GM19455 (cell line): ENCODE measurements at regions not wholly inside any gene's neighbourhood (a gene's known extent, or its start where the extent isn't known, plus 50 kb on each side); places are given as distances from the start of the nearest gene placed in this dataset.

Experiments
- ATAC-seq: cut with Tn5 transposase; IDR thresholded peaks from one replicate; pipeline ENCODE4 v1.9.1; 2021; ENCODE audit not compliant: unreplicated experiment

DNA sequence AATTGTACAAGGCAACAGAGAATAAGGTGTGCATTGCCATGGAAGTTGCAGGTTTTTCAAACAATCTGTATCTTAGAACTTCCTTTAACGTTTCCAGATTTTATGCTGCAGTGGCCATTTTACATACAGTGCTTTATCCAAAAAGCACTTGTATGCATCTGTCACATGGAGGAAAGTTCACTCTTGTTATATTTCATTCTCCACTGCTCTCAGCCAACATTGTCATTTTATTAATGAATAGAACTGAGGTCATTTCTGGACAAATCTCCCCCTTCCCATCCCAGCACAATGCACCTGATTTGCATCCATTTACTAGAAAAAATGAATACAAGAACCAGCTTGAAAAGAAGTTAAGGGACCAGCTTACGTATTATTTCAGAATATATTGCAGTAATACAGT is 342.0 kb downstream of the USP25 start:
- no peak for ATAC-seq

DNA sequence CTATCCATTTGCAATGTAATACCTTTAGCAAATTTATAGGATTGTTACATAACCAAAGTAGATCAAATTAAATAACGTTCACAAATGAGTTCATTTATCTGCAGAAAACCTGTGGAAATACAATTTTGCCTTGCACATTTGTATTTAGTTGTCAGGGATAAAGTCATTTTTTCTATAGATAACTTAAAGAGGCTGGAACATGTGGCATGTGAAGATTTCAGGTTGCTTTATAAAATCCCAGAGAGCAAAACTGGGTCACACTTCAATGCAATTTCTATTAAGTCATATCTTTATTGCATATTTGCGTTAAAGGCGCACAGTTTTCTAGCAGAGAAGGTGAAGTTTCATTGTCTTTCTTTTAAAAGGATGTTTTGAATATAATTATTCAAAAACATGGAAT is 342.4 kb downstream of the USP25 start:
- ATAC-seq: no peak

DNA sequence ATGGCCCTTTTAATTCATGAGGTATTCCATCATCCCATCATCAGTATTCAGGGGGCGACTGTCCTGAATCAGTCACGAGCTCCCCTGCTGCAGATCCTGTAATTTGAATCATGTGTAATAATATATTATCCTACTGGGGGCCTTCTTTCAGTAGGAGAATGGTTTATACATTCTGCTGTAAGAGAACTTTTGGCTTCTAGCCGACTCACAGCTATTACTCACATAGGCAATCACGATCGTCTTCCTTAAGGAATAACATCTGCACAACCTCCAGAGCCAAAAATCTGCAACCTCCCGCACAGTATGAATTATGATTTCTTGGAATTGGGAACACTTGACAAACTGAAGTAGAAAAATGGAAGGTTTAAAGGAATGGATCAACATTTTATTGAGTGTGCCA is 343.0 kb downstream of the USP25 start:
- no peak for ATAC-seq

DNA sequence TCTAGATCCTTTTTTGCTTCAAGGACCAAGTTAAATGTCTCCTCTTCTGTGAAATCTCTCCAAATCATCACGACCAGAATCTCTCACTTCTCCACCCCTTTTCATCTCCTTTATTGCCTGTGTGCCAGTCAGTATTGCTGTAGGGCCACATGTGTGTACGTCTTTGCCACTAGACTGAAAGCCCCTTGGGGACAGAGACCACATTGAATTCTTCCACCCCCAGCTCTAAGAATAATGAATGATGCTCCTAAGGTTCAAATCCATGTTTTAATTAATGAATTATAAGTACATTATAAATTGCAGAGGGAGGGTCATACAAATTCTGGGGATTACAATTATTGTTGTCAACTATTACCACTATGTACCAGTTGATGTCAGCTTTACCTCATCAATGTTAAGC is 343.8 kb downstream of the USP25 start:
- ATAC-seq: no peak

DNA sequence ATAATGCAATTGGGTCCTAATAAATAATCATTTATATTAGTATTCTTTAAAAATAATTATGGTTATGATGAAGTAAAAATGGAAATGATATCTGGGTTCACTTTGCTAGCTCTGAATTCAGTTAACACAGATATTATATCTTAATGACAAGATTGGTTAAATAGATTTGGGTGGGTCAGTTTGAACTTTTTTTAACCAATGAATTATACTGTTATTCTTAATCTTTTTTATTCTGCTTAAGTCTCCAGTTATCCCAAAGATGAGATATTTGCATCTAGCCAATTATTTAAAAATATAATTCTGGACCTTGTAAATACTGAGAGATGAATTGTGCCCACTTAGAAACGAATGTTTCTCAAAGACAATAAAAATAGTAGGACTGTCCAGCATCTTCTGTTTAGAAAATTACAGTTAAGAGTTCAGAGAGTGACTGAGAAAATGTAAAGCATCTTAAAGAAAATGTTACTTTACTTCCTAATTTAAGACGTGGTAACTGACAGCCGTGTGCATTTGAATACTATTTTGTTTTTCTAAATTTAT is 345.2 kb downstream of the USP25 start:
- no peak for ATAC-seq

DNA sequence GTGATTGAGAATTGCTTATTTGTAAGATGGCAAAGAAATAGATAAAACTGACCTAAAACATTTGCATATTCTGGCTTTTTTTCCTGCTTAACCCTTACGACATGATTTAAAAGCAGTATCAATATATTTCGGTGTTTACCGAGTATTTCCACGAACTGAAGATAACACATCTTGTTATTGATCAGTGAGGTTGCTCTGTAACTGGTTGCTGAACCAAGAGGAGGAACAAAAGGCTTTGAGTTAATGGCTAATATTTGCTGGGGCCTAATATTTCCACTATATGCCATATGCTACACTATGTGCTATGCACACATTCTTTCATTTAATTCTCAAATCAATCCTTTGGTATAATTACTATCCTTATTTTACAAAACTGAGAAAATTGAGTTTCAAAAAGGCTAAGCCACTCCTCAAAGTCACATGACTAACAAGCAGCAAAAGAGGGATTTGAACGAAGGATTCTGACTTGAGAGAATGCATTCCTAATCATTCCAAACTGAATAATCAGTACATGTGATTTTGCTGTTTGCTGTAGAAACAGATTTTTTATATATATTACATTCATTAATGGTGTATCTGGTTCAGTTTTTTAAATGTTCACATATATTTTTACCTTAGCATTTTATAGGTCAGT is 346.0 kb downstream of the USP25 start:
- no peak for ATAC-seq

DNA sequence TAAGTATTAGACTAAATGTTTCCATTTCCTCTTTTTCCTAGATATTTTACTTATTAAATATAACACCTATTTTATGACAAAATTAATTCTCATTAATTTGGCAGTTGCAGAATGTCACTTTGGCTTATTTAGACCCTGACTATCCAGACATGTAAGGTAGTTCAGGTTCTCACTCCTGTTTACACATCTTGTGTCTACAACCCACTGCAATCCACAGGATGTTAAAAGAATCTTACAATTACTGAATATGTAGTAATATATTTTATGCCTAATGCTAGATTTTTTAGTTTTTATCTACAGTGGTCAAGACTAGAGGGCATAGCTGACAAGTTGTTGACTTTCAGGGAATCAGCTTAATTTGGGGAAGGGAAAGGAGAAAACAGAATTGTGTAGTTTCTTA is 346.7 kb downstream of the USP25 start:
- no peak for ATAC-seq

DNA sequence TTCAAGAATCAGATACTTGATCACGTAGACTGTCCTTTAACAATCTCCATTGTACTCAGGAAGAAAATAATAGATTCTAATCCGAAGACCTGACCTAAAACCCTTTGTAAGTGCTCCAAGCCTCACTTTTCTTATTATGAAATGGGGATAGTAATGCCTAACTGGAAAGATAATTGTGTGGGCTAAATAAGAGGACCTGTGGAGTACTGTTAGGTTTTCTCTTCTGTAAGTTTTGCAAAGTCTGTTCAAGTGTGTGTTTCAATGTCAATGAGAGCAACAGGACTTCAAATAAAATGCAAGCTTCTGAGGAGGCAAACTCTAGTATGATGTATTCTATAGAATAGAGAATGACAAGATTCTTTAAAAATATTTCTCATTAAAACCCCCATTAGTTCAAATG is 348.6 kb downstream of the USP25 start:
- ATAC-seq: no peak

DNA sequence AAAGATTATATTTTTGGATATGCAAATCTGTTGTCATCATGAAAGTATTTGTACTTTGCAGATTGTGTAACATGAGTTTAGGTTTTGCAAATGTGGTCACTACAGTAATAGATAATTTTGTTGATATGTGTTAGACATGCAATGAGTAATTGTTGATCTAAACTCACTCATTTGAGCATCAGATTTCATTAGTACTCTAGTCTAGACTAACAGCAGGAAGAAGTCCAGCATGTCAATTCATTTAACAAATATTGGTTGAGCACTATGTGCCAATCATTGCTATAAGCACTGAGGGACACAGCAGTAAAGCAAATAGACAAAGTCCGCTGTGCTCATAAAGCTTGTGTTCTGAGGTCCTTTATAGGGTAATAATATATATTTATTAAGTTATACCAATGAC is 350.0 kb downstream of the USP25 start:
- no peak for ATAC-seq

DNA sequence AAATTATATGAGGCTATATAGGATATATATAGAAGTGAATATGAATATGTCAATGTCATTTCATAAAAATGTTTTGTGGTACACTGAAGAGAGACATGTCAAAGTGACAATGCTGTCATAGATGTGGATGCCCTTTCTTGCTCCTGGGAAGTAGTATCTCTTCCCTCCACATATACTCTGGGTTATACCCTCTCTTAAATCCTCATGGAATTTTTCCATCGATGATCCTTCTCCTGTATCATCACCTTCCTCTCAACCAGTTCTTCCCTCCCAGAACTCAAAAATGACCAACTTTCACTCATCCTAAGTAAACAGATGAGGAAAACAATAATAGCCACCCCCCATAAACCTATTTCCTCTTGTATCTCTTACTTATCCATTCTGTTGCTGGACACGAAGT is 351.5 kb downstream of the USP25 start:
- no peak for ATAC-seq

DNA sequence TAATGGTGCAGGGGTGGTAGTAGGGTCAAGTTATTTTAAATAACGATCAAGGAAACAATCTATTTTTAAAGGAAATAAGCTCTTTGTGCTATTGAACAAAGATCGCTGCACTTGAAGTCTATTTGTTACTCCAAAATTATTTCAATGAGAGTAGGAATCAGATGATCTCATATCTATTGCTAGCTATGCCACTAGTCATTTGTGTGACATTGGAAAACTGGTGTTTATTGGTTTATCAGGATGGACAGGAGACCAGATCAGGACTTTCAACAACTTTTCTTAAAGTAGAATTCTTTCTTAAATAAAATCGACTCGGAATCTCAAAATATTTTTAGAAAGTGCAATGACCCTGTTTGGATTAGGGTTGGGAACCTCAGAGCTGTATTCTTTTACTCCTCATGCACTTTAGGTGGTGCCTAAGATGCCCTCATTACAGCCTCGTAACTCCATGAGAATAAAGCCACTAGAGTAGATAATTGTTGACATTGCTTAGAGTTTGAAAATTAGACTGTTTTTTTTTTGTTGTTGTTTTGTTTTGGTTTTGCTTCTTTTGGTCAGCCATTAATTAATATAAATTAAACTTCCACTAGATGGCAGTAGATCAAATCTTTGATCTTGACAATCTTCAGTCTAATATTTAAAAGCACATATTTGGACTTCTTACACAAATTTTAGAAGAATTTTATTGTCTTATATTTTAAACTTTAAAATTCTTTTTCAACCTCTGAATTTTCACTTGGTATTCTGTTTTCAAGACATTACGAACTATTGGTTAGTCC is 352.4 kb downstream of the USP25 start:
- no peak for ATAC-seq

DNA sequence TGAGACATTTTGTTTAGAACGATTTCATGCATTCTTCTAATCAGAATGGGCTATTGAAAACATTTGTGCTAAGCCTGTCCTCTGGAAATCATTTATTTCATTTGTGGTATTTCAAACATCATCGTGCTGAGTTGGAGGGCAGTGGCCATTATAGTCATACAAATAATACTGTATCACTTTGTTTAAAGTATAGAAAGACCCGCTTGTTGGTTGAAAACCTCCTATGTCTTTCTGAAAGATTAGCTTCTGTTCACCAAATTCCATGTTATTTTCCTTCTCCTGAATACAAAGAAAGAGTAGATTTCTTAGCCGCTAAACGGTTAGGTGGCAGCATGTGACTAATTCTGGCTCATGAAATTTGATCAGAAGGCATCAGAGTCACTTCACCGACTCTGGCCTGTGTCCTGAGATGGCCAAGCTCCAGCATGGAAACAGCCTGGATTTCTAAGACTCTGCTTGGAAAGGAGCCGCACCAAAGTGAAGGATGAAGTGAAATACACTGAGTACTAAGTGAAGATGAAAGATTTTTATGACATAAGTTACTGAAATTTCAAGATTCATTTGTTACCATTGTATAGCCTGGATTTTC is 355.1 kb downstream of the USP25 start:
- ATAC-seq: no peak

DNA sequence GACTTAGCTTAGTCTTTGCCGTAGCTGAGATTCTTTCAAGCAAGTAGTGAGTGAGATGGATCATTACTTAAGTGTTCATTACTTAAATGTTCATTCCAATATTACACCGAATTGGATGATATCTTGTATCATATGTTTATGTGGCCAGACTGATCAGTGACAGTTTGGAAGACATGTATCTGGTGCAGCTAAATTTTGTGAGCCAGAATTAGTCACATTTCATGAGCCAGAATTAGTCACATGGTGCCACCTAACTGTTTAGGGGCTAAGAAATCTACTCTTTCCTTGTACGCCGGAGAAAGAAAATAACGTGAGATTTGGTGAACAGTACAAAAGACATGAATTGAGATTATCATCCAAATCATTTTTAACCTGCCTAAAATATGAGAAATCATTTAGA is 355.6 kb downstream of the USP25 start:
- no peak for ATAC-seq

DNA sequence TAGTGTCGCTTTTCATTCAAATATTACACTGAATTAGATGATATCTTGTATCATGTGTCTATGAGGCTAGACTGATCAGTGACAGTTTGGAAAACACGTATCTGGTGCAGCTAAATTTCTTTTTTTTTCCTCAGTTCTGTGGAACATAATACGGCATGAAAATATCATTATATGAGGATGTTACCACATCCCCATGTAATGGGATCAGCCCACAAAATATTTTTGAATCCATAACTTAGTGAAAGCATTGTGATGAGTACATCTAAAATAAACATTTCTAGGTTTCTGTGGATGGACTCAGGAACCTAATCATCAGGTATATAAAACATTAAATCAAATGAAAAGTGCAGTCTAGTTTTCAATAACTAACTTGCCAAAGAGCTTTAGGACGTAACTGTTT is 356.3 kb downstream of the USP25 start:
- ATAC-seq: no peak

DNA sequence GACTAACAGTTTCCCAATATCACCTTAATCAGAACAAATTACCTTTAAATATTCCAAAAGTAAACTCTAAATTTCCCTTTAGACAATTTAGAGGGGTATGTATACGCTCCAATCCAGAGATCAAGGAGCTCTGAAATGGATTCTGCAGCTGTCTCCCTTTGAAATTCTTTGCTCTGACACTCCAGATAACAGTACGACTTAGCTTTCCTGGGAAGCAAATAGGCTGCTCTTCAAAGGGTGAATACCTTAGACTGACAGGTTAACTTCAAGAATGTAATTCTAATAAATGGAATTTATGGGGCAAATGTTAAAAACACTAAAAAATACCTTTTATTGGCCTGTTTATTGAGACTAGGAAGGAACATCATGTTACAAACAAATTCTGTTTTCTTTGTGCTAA is 357.2 kb downstream of the USP25 start:
- ATAC-seq: no peak

DNA sequence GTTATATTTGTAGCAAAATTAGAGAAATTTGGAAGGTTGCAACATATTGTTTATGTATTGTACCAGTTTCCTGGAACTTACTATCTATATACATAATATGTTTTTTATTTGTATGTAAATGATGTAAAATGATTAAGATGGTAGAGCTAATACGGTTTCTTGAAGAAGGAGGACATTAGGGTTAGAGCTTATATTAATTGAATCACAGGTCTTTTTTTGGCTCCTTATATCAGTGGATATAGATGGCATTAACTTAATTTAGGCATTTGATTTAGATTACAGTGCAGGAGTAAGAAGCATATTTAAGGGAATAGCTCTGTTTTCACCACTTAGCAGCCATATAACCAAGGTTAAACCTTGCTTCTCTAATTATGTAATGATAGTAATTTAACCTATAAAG is 357.7 kb downstream of the USP25 start:
- no peak for ATAC-seq

DNA sequence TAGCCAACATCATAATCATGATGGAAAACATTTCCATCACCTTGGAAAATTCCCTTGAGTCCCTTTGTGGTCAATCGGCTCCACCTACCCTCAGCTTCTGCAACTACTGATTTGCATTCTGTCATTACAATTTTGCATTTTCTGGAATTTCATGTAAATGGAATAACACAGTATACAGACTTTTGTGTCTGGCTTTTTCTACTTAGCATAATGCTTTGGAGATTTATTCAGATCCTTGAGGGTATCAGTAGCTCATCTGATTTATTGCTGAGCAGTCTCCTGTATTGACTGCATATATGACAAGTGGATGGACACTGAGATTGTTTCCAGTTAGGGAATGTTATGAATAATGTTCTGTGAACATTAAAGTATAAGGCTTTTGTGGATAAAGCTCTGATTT is 358.3 kb downstream of the USP25 start:
- ATAC-seq: no peak

DNA sequence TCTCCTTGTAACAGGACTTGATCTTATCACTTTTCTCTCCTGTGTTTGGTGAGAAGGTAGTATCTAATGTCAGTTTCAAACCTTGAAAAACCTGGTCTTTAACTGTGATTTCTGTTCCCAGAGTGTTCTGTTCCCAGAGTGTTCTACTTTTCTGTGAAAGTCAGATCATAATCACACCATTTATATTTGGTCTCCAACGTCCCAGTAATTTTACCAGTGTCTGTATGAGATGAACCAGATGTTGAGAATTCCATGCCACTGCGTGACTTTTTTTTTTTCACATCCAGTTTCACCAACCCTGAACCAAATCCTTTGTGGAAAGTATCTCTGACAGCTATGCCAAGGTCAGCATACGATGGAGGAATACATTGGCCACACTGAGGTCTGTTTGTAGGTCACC is 365.2 kb downstream of the USP25 start:
- no peak for ATAC-seq

DNA sequence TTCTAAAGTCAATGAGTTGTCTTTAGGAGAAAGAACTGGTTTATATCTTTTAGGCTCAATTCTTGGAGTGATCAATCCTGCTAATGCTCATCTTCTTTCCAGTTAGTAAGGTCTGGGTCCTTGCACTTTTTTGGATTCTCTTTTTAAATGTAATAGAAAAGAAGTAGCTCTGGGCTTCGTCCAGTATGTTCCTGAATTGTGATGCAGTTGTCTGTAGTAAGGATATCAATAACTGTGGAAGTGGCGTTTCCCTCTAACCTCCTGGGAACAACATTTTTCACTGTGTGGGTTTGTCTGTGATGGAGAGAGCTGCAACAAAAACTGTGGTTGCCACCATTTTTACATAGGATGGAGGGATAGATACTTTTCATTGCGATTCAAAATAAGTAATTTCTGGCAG is 367.2 kb downstream of the USP25 start:
- no peak for ATAC-seq

DNA sequence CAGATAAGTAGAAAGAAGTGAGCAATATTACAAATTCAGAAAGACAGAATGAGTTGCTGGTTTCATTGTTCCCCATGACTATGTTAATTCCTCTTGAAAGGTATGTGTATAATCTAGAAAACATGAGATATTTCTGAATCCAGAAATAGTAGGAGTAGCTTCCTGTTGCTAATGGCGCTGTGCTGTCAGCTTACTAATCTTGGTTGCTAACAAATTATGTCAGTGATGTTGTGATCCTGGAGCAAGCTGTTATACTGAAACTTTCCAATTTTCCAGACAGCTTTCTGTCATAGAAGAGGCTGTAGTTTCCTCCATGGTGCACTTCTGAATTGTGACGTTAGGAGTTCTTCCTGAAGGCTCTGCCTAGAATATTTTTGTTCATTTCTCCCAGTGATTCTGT is 372.3 kb downstream of the USP25 start:
- no peak for ATAC-seq

DNA sequence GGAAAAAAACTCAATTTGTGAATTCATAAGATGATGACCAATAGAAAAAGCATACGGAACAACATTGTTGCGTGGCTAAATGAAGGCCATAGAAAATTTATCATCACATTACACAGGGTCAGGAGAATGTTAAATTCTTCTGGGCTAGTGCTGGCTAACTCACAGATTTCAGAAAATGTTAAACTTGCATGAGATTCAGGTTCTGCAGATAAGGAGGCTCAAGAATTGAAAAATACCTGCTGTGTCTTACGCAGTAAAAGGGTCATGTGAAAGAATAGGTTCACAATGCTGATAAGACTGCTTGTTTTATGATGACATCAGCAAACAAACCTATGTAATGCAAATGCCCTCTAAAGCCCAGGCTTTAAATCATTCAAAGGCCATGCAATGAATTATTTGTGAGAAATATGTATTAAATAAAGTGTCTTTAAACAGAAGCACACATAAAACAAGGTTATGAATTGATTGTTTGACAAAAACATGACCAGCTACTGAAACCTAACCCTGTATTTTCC is 378.8 kb downstream of the USP25 start:
- ATAC-seq: no peak

DNA sequence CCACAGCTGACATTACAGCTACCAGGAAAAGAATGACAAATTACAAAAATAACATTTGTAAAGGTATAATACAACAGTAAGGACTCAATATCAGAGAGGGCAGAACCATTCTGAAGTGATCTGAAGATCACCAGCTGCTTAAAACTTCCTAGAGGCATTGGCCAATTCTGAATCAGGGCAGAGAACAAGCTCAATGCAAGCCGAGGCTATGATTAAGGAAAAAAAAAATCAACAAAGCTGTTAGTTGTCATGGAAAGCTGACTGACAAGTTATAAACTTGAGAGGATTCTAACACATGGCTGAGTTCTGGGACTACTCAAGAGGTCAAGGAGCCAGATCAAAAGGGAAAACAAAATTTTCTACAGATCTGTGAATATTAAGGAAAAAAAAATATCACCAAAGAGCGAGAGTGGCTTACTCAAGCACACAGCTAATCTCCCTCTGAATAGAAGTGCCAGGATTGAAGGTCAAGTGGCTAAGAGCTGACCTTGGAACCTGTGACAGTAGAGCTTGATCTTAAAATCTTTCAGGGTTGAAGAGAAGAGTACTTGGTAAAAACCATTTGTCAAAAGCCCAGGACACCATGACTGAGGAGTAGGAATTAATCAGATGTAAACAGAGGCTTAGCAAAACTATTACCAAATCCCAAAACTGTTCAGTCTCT is 383.4 kb downstream of the USP25 start:
- ATAC-seq: no peak
